IPS-18c (cell line): ENCODE measurements at regions not wholly inside any gene's neighbourhood (a gene's known extent, or its start where the extent isn't known, plus 50 kb on each side); places are given as distances from the start of the nearest gene placed in this dataset.

ENCODE experiments used
- H3K4me3 ChIP-seq: 2 replicates; pipeline ENCODE4 v1.7.0; 2013; ENCODE audit warnings: low read depth, mild to moderate bottlenecking, low read length, moderate library complexity; ENCODE audit not compliant: insufficient read depth
- H3K9me3 ChIP-seq: one replicate; pipeline ENCODE4 v1.6.1; 2013; ENCODE audit warnings: mild to moderate bottlenecking, low read length, moderate library complexity; ENCODE audit not compliant: control insufficient read depth, insufficient read depth

DNA sequence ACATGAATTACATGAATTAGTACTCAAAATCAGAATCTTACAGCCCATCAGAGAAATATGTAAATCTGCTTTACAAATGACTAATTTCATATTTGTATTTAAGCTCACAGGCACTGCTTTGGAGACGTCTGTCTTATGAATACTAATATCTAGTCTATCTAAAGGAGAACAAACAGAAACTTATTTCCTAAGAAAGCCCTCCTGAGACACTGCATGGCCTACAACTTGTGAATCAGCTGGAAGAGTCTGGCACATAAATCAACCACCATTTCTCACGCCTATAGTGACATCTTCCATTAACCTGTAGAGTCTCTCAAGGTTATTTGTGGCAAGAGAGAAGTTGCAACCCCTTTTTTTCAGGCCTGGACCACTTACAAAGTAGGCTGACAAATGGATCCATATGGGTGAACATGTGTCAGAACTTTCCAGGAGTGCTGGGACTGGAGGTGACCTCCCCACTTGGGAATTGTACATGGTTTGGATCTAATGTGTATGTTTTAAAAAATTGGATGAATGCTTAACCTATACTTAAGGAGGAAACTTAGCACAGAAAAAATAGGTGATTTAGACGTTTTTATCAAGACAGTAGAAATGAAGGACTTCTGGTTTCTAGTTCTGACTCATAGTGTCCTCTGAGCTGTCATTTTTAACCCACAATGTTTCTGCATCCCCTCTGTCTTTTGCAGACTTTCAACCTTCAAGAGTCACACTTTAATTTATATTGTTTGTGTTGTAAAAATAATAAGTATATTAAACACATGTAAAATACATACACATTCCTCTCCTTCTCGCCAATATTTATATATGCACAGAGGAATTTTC is 83.2 kb upstream of the ARHGAP24 start:
- H3K4me3 ChIP-seq, result no peak overlapping the region
- H3K9me3 ChIP-seq, result no peaks in the 10 kb centered on the region

DNA sequence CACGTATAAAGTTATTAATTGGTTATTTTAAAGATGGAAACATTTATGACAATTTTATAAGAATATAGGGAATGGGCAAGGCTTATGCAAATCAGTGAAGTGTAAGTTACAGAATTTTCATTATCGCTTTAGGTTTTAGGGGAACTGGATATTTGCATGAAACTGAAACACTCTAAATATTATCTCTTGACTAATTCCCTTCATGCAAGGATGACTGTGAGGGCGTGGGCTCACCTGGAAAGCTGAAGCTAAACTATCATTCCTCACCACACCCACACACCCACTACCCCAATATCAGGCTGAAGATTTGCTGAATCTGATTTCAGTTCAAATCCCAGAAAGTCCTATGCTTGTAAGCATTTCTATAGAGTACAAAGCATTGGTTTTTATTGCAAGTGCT is 81.7 kb upstream of the ARHGAP24 start:
- no peak overlapping the region for H3K4me3 ChIP-seq
- H3K9me3 ChIP-seq, result no peaks in the 10 kb centered on the region

DNA sequence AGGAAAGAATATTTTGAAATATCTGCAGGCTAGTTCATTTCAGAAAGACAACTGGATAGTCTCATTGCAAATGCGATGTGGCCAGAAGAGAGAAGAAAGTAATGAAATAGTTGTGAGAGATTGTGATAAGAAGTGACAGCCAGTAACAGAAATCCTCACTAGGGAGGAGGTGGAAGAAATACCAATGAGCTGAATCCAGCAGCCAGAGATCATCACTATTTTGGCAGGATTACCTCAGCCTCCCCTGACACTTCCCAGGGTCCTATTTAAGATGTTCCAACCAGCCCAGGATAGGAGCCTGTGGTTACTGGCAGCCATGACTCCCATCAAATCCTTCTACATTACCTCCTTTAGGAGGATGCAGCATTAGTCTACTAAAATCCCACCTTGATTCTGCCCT is 76.7 kb upstream of the ARHGAP24 start:
- H3K4me3 ChIP-seq, result no peak overlapping the region
- H3K9me3 ChIP-seq, result no peaks in the 10 kb centered on the region

DNA sequence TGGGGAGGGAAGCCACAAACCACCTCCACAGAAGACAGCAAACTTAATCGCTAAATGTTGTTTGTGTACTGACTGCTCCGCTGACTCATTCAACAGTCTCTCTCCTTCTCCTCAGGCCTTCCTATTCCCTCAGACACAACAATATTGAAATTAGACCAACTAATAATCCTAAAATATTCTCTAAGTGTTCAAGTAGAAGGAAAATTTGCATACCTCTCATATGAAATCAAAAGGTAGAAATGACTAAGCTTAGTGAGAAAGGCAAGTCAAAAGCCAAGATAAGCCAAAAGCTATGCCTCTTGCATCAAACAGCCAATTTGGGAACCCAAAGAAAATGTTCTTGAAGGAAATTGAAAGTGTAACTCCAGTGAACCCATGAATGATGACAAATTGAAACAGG is 75.7 kb upstream of the ARHGAP24 start:
- no peaks in the 10 kb centered on the region for H3K9me3 ChIP-seq
- no peak overlapping the region for H3K4me3 ChIP-seq

DNA sequence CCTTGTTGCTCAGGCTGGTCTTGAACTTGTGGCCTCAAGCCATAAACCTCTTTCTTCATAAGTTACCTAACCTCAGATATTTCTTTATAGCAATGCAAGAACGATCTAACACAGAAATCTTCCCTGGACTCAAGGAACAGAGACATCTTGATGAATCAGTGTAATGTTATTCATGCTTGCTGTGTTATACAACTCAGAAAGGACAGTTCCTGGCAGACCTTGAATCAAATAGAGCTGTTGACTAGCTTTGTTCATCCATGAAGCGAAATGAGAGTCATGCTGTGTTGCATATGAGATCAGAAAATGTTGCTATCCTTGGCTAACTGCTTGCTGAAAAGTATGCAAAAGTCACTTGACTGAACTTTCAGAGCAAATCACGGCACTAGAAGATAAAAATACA is 72.6 kb upstream of the ARHGAP24 start:
- no peak overlapping the region for H3K4me3 ChIP-seq
- H3K9me3 ChIP-seq, result no peaks in the 10 kb centered on the region

DNA sequence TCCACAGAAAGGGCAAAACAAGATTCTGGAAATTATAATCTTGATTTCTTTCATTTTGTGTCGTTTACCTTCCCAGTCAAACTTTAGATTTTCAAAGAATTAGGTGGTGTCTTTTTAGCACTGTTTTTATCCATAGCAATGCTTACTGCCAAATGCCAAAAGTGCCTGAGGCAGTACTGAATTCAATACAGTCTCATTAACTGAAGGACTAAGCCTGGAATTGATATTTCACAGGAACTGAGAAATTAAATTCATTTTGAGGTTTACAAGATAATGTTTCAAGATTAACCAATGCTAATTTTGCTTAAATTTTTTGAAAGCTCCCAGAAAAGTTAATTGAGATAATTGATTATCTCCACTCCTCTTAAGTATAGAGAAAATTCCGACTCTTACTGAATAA is 68.8 kb upstream of the ARHGAP24 start:
- H3K4me3 ChIP-seq, result no peak overlapping the region
- H3K9me3 ChIP-seq, result no peaks in the 10 kb centered on the region

DNA sequence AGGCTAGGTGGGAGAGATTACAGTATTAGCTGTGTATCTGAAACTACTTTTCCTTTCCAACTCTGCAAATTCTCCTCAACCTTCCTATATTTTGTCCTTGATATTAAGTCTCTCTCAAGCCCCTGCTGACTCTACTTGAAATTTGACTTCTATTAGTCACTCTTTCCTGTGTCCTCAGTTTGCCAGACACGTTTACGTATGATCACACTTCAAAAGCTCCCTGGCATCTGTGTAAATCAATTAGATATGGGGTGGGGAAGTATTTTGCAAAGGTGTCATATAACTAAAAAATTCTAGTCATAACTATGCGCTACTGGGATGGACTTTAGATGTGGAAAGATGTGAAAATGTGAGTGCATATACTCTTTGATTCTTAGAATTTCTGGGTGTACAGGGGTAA is 67.4 kb upstream of the ARHGAP24 start:
- H3K4me3 ChIP-seq, result no peak overlapping the region
- H3K9me3 ChIP-seq, result no peaks in the 10 kb centered on the region

DNA sequence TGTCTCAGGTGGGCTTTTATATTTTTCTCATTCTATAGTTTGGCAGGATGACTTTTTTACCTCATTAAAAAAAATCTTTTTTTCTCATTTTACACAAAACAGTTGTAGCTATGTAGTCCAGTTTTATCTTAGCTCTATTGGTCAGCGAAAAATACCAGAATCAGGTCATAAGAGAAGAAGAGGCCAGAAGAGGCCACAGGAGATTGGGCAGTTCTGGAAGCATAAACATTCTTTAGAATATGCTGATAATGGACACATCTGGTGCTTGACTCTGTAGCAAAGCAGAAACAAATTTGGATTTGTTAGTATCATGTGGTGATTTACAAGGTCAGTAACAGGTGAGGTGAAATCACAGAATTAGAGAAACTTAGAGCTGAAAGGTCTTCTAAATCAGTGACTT is 66.6 kb upstream of the ARHGAP24 start:
- H3K4me3 ChIP-seq, result no peak overlapping the region

DNA sequence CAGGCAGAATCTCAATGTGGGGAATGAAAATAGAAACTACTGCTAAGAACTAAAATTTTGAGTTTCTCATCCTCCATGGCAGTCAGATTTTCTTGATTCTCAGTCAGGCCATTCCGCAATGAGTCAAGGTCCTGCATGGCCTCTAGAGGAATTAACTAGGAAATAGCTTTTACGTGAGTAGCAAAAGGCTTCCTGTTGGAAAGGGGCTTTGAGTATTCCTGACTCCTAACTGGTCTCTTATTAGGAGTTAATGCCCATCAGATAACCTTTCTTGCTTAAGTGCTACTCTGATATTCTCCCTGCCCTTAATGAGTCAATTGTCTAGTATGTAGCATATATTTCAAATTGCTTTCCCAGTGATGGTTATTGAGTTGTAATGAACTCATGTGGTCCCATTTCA is 65.7 kb upstream of the ARHGAP24 start:
- Histone ChIP-seq H3K4me3 (no peak overlapping the region), H3K9me3 (no peaks in the 10 kb centered on the region)

More for the DNA sequence above, 66.6 kb upstream of the ARHGAP24 start:
- no peaks in the 10 kb centered on the region for H3K9me3 ChIP-seq

DNA sequence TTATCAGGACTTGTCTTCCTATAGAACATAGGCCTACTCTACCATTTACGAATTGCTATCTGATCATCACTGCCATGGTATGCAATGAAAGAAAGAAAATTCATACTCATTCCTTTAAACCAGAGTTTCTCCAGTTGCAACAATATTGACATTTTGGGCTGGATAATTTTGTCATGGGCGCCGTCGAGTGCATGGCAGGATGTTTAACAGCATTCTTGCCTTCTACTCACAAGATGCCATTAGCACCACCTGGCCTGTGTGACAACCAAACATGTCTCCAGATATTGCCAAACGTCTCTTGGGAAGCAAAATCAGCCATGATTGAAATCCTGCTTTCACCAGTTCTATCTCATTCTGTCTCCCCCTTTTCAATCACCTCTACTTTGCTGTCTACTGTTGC is 63.6 kb upstream of the ARHGAP24 start:
- Histone ChIP-seq H3K9me3 (no peaks in the 10 kb centered on the region), H3K4me3 (no peak overlapping the region)

DNA sequence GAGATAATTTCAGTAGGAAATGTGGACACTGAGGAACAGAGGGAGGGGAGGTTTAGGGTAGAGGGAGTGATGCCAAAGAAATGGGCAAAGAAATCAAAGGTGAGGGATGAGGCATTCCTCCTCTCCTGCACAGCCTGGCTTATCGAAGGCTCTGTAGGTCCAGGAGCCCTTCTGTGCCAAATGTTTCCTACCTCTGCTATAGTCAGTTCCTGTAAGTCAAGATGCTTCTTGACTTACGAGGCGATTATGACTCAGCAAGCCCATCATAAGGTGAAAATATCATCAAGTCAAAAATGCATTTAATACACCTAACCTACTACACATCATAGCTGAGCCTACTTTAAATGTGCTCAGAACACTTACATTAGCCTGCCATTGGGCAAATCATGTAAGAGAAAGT is 60.0 kb upstream of the ARHGAP24 start:
- H3K4me3 ChIP-seq, result no peak overlapping the region
- H3K9me3 ChIP-seq, result no peaks in the 10 kb centered on the region

DNA sequence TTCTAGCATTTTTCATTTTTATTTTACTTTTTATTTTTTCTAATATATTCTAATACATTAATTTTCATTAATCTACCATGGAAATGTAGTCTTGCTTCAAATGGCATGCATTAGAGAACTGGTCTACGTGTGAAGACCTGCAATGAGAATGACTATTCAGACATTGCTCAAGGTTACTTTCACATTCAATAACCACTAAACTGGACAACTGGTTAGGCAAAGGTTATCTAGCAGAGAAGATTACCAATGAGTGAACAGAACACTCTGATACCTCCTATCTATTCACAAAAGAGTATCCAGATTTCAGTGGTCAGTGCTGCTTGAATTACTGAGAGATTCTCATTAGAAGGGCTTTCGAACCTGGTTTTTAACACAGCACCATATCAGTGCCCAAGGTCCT is 58.9 kb upstream of the ARHGAP24 start:
- Histone ChIP-seq H3K9me3 (no peaks in the 10 kb centered on the region), H3K4me3 (no peak overlapping the region)

DNA sequence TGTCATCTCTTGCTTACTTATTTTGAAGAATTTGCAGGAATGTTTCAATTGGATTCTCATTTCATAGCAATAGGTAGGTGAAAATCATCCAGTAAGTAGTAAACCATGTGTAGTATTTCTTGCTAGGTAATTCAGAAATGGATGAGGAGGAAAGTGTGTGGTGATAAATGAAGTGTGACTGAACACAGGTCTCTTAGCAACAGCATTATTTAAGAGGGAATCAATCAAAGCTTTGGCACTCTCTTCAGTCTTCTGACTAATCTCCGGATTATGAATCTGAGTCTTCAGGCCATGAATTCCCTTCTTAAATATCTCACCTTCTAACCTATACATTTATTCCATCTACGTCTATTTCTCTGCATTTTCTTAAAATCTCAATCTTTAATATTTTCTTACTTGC is 55.8 kb upstream of the ARHGAP24 start:
- no peaks in the 10 kb centered on the region for H3K9me3 ChIP-seq
- H3K4me3 ChIP-seq, result no peak overlapping the region

DNA sequence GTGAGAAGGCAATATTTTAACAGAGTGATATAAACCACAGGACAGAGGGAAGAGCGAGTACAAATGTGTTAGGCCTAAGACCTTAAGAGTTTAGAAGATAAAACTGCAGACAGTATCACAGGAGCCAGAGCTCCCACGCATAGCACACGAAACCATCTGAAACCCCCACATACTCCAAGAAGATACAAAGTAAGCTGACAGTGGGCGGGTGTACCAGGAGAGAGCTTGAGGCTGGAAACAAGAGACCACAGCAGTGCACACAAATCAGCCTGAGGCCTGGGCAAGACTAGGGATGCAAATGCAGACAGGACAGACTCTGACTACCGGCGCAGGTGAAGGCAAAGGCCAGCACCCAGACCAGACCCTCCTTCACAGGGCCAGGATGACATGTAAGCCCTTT is 54.1 kb upstream of the ARHGAP24 start:
- no peaks in the 10 kb centered on the region for H3K9me3 ChIP-seq
- H3K4me3 ChIP-seq, result no peak overlapping the region

DNA sequence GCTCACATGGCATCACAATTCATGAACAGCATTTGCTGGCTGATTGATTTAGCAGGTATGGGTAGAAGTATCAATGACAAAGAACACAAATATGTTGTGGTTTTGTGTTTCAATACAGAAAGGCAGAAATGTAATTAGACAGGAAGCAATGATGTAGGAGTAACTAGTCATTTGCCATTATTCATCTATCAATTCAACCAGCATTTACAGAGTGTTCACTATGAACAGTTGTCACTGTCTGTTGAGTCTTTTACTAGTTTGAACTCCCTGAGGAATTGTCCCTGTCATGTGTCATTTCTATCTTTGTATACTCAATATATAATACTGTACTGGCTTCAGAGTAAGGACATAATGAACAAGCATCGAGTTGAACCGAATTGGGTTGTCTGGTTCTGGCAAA is 51.5 kb upstream of the ARHGAP24 start:
- no peaks in the 10 kb centered on the region for H3K9me3 ChIP-seq
- H3K4me3 ChIP-seq, result no peak overlapping the region
